ENCODE measurements at regions not wholly inside any gene's neighbourhood (a gene's known extent, or its start where the extent isn't known, plus 50 kb on each side); places are given as distances from the start of the nearest gene placed in this dataset.
"Not testable (repeated sequence)": the region's sequence is repeated elsewhere in the genome, so short reads cannot be mapped to it uniquely, and the experiment has no call there.

- no peak for DNase-seq (ENCODE audit: low spot score)
These were observed 163.7 kb downstream of the ESM1 start for GRCh38 chr5:54821445-54822323.

GRCh38 chr5:54820346-54821134 lies 164.9 kb downstream of the ESM1 start:
- DNase-seq (ENCODE audit: low spot score): no peak

GRCh38 chr5:54807421-54807820 lies 178.0 kb downstream of the ESM1 start:
- DNase-seq (ENCODE audit: low spot score): no peak

- no peak for DNase-seq (ENCODE audit: low spot score)
These were observed 180.9 kb downstream of the ESM1 start for GRCh38 chr5:54804521-54804920.

- no peak for DNase-seq (ENCODE audit: low spot score)
These were observed 181.3 kb downstream of the ESM1 start for GRCh38 chr5:54804086-54804485.

- no peak for DNase-seq (ENCODE audit: low spot score)
These were observed 181.9 kb downstream of the ESM1 start for GRCh38 chr5:54803471-54804011.

- DNase-seq (ENCODE audit: low spot score): no peak
These were observed 185.7 kb downstream of the ESM1 start for GRCh38 chr5:54799645-54800044.

- DNase-seq (ENCODE audit: low spot score): no peak
These were observed 189.6 kb downstream of the ESM1 start for GRCh38 chr5:54795777-54796176.

- no peak for DNase-seq (ENCODE audit: low spot score)
These were observed 190.1 kb downstream of the ESM1 start for GRCh38 chr5:54795284-54795683.

GRCh38 chr5:54794135-54794975 lies 191.0 kb downstream of the ESM1 start:
- DNase-seq (ENCODE audit: low spot score): no peak

GRCh38 chr5:54793468-54794134 lies 191.8 kb downstream of the ESM1 start:
- no peak for DNase-seq (ENCODE audit: low spot score)

- DNase-seq (ENCODE audit: low spot score): no peak
These were observed 192.6 kb downstream of the ESM1 start for GRCh38 chr5:54792611-54793404.

- not testable (repeated sequence) for DNase-seq (ENCODE audit: low spot score)
These were observed 197.5 kb downstream of the ESM1 start for GRCh38 chr5:54787910-54788309.

GRCh38 chr5:54785729-54786591 lies 199.4 kb downstream of the ESM1 start:
- DNase-seq (ENCODE audit: low spot score): no peak

- DNase-seq (ENCODE audit: low spot score): no peak
These were observed 206.6 kb downstream of the ESM1 start for GRCh38 chr5:54778783-54779182.

- no peak for DNase-seq (ENCODE audit: low spot score)
These were observed 209.7 kb downstream of the ESM1 start for GRCh38 chr5:54775645-54776044.

- DNase-seq (ENCODE audit: low spot score): no peak
These were observed 210.9 kb downstream of the ESM1 start for GRCh38 chr5:54774281-54775170.

- DNase-seq (ENCODE audit: low spot score): no peak
These were observed 212.7 kb downstream of the ESM1 start for GRCh38 chr5:54772684-54773083.

GRCh38 chr5:54772231-54772630 lies 213.2 kb downstream of the ESM1 start:
- no peak for DNase-seq (ENCODE audit: low spot score)
